ENCODE measurements at regions not wholly inside any gene's neighbourhood (a gene's known extent, or its start where the extent isn't known, plus 50 kb on each side); places are given as distances from the start of the nearest gene placed in this dataset.
"Not testable (repeated sequence)": the region's sequence is repeated elsewhere in the genome, so short reads cannot be mapped to it uniquely, and the experiment has no call there.

- in situ Hi-C loops (cut with HindIII; ENCODE audit: low sequenced_read_pairs), result no loop called here
- no peak for DNase-seq (ENCODE audit: low read depth)
- H3K4me3 ChIP-seq (ENCODE audit: low read depth, low read length), result no peak overlapping the region
- no peak for TF ChIP-seq CTCF (IDR thresholded peaks at IDR 0.05; ENCODE audit: low read depth, low read length, missing control alignments)
These were observed 75.1 kb upstream of the SLC38A4 start for GRCh38 chr12:46900734-46901463.

GRCh38 chr12:46901464-46902205 is 75.8 kb upstream of the SLC38A4 start:
- H3K4me3 ChIP-seq (ENCODE audit: low read depth, low read length), result no peak overlapping the region
- DNase-seq (ENCODE audit: low read depth), result no peak
- no peak for TF ChIP-seq CTCF (IDR thresholded peaks at IDR 0.05; ENCODE audit: low read depth, low read length, missing control alignments)
- in situ Hi-C loops (cut with HindIII; ENCODE audit: low sequenced_read_pairs), result no loop called here

GRCh38 chr12:46903058-46903457 is 77.3 kb upstream of the SLC38A4 start:
- no peak for DNase-seq (ENCODE audit: low read depth)
- in situ Hi-C loops (cut with HindIII; ENCODE audit: low sequenced_read_pairs), result no loop called here
- no peak for TF ChIP-seq CTCF (IDR thresholded peaks at IDR 0.05; ENCODE audit: low read depth, low read length, missing control alignments)

GRCh38 chr12:46904406-46905238 is 78.8 kb upstream of the SLC38A4 start:
- no peak for TF ChIP-seq CTCF (IDR thresholded peaks at IDR 0.05; ENCODE audit: low read depth, low read length, missing control alignments)
- no peak overlapping the region for H3K4me3 ChIP-seq (ENCODE audit: low read depth, low read length)
- in situ Hi-C loops (cut with HindIII; ENCODE audit: low sequenced_read_pairs), result no loop called here
- DNase-seq (ENCODE audit: low read depth), result no peak

More at GRCh38 chr12:46903058-46903457, 77.3 kb upstream of the SLC38A4 start:
- H3K4me3 ChIP-seq (ENCODE audit: low read depth, low read length), result no peak overlapping the region

GRCh38 chr12:46905239-46905627 is 79.4 kb upstream of the SLC38A4 start:
- in situ Hi-C loops (cut with HindIII; ENCODE audit: low sequenced_read_pairs); DNase-seq (ENCODE audit: low read depth); H3K4me3 ChIP-seq (ENCODE audit: low read depth, low read length): not testable (repeated sequence)

GRCh38 chr12:46907791-46908190 is 82.0 kb upstream of the SLC38A4 start:
- no peak for DNase-seq (ENCODE audit: low read depth)
- TF ChIP-seq CTCF (IDR thresholded peaks at IDR 0.05; ENCODE audit: low read depth, low read length, missing control alignments), result no peak

More at GRCh38 chr12:46907791-46908190, 82.0 kb upstream of the SLC38A4 start:
- no peak overlapping the region for H3K4me3 ChIP-seq (ENCODE audit: low read depth, low read length)
- in situ Hi-C loops (cut with HindIII; ENCODE audit: low sequenced_read_pairs), result no loop called here
